Thyroid gland (tissue), 4 donors: ENCODE measurements at regions not wholly inside any gene's neighbourhood (a gene's known extent, or its start where the extent isn't known, plus 50 kb on each side); places are given as distances from the start of the nearest gene placed in this dataset.

Experiments
- DNase-seq, 2 donors: peaks; one replicate each; pipeline ENCODE4 v3.0.0-alpha.2; 2019
- H3K27ac ChIP-seq, 3 donors: fragments of 200-600 bp; sonication (generic); 1 replicate in 2 of 3; 2 replicates in 1 of 3; pipeline ENCODE4 v1.5.1; 2016 to 2019; ENCODE audit warnings: mild to moderate bottlenecking in 1 of 3, moderate library complexity in 1 of 3
- H3K27me3 ChIP-seq: fragments of 200-600 bp; sonication (generic); one replicate; pipeline ENCODE4 v1.5.1; 2019
- H3K36me3 ChIP-seq, 2 donors: fragments of 200-600 bp; sonication (generic); one replicate each; pipeline ENCODE4 v1.5.1; 2016 to 2019
- H3K4me1 ChIP-seq, 2 donors: fragments of 200-600 bp; sonication (generic); one replicate each; pipeline ENCODE4 v1.5.1; 2017 to 2019
- H3K4me3 ChIP-seq, 3 donors: fragments of 200-600 bp; sonication (generic); replicated peaks in 1 of 3; 1 replicate in 2 of 3; 2 replicates in 1 of 3; pipeline ENCODE4 v1.5.1; 2016; ENCODE audit warnings: mild to moderate bottlenecking in 1 of 3
- H3K9me3 ChIP-seq: fragments of 200-600 bp; sonication (generic); one replicate; pipeline ENCODE4 v1.5.1; 2017
- CTCF ChIP-seq, 6 experiments: fragments of 200-600 bp in 3 of 6; fragments of 450-650 bp in 3 of 6; sonication (generic) in 3 of 6; IDR thresholded peaks; one replicate each; pipeline ENCODE4 v1.5.1; 2016 to 2019; ENCODE audit warnings: antibody characterized with exemption in 6 of 6, mild to moderate bottlenecking in 2 of 6, inconsistent platforms in 1 of 6, moderate library complexity in 1 of 6
- POLR2A ChIP-seq, 2 donors: fragments of 450-650 bp; IDR thresholded peaks; one replicate each; pipeline ENCODE4 v1.6.1; 2017; ENCODE audit warnings: antibody characterized with exemption in 2 of 2, mild to moderate bottlenecking in 2 of 2, moderate library complexity in 1 of 2
- WGBS, 2 donors: methylation state at CpG; one replicate each; pipeline ENCODE4 v1.1.5; 2017; 5-methylcytosine and 5-hydroxymethylcytosine counted together
- intact Hi-C: fragments of 100-400 bp; cut with DNase I; formaldehyde crosslinking; loops from one replicate; pipeline ENCODE4 v1.15.1; 2023

DNA sequence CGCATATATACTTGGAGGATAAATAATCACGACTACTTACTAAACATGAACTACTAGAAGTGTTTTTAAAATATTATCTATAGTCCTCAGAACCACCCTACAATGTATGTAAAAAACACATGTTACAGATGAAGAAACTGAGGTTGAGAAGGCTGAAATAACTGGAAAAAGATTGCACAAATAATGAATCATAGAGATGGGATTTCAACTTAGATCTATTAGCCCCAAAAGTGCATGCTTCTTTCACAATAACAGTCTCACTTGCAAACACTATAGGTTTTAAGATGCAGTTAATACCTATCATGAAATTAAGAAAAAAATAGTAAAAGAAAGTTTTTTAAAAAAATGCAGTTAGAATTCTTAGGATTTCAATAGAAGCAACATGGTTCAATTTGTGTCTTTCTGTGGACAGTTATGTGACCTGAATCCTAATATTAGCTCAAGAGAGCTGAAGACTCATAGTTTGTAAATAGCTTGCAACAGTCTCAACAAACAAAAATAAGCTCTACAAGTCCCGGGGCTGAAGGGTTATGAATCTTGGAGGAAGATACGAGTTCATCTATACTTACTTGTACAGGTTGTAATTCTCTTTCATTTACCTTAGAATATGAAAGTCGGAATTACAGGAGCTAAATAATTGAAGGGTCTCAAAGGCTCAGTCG, 58.6 kb upstream of the NTPCR start:
- H3K27ac ChIP-seq = no peak overlapping the region
- intact Hi-C loops = no loop called here
- DNase-seq = no peak
- no peaks in the 10 kb centered on the region for H3K27me3 ChIP-seq
- no peaks in the 10 kb centered on the region for H3K9me3 ChIP-seq
- no peak overlapping the region for H3K4me3 ChIP-seq
- WGBS, 2 donors = 90 to 95% methylated on average over 6 of the region's 6 CpGs
- no peaks in the 10 kb centered on the region for H3K36me3 ChIP-seq
- no peak for TF ChIP-seq CTCF (IDR thresholded peaks at IDR 0.05)
- no peak for TF ChIP-seq POLR2A (IDR thresholded peaks at IDR 0.05)
- no peaks in the 10 kb centered on the region for H3K4me1 ChIP-seq

GRCh38 chr1:232893481-232894313, 56.7 kb upstream of the NTPCR start:
- no peaks in the 10 kb centered on the region for H3K27me3 ChIP-seq
- intact Hi-C loops = no loop called here
- 82 to 90% methylated on average over 4 of the region's 4 CpGs for WGBS, 2 donors
- H3K27ac ChIP-seq = no peak overlapping the region
- no peak overlapping the region for H3K4me3 ChIP-seq
- H3K9me3 ChIP-seq = no peaks in the 10 kb centered on the region
- no peaks in the 10 kb centered on the region for H3K4me1 ChIP-seq
- no peak for DNase-seq
- TF ChIP-seq POLR2A (IDR thresholded peaks at IDR 0.05) (no peak), CTCF (IDR thresholded peaks at IDR 0.05) (no peak)
- no peaks in the 10 kb centered on the region for H3K36me3 ChIP-seq

DNA sequence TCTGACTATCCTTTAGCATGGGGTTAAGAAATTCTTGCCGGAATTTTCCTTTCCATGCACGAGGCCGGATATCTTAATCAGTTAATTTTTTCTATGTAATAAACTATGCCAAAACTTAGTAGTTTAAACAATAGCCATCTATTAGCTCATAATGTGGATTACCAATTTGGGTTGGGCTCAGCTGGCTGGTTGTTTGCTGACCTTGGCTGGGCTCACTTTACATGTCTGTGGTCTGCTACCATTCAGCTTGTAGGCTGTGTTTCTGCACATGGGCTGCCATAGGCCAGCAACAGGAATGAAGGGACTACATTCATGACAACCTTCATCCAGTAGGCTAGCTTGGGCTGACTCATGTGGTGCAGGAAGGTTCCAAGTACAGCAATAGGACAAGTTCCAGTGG, 56.0 kb upstream of the NTPCR start:
- Histone ChIP-seq H3K4me3 (no peak overlapping the region), H3K27ac (no peak overlapping the region), H3K4me1 (no peaks in the 10 kb centered on the region), H3K27me3 (no peaks in the 10 kb centered on the region), H3K9me3 (no peaks in the 10 kb centered on the region), H3K36me3 (no peaks in the 10 kb centered on the region)
- 80 to 90% methylated on average over 3 of the region's 3 CpGs for WGBS, 2 donors
- DNase-seq = no peak
- TF ChIP-seq POLR2A (IDR thresholded peaks at IDR 0.05) (no peak), CTCF (IDR thresholded peaks at IDR 0.05) (no peak)
- intact Hi-C loops = no loop called here

- H3K27ac ChIP-seq = no peak overlapping the region
- 92 to 97% methylated on average over 6 to 7 of the region's 7 CpGs for WGBS, 2 donors
- H3K9me3 ChIP-seq = no peaks in the 10 kb centered on the region
- H3K4me1 ChIP-seq = peaks cover 0 to 14% of the 10 kb centered on the region in 2 donors
- intact Hi-C loops = no loop called here
- no peak overlapping the region for H3K4me3 ChIP-seq
- H3K36me3 ChIP-seq = no peaks in the 10 kb centered on the region
- H3K27me3 ChIP-seq = no peaks in the 10 kb centered on the region
- DNase-seq = no peak
- TF ChIP-seq CTCF (IDR thresholded peaks at IDR 0.05) (no peak), POLR2A (IDR thresholded peaks at IDR 0.05) (no peak)
Measured at GRCh38 chr1:232897949-232898465, 52.4 kb upstream of the NTPCR start.

DNA sequence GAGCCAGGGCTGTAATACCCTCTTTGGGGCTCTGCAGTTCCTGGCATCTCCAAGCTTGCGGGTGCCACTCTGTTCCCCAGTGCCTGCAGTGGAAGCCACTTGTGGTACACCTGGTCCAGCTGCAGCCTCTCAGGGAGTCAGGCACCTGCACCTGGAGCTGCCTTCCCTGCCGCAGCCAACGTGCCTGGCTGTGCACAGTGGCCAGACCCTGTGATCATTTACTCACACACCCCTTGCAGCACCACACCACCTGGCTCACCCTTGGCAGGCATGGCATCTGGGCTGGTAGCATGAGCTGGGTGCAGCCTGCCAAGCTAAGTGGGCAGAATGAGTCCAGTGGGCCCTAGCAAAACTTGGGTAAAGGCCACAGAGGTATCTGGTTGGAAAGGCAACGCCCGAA, 51.1 kb upstream of the NTPCR start:
- no peaks in the 10 kb centered on the region for H3K27me3 ChIP-seq
- H3K4me3 ChIP-seq = no peak overlapping the region
- 77 to 96% methylated on average over 2 to 5 of the region's 5 CpGs for WGBS, 2 donors
- H3K36me3 ChIP-seq = no peaks in the 10 kb centered on the region
- no peaks in the 10 kb centered on the region for H3K9me3 ChIP-seq
- no peak for TF ChIP-seq CTCF (IDR thresholded peaks at IDR 0.05)
- TF ChIP-seq POLR2A (IDR thresholded peaks at IDR 0.05) = no peak
- no peak overlapping the region for H3K27ac ChIP-seq
- DNase-seq = no peak
- H3K4me1 ChIP-seq = peaks cover 0 to 14% of the 10 kb centered on the region in 2 donors
- intact Hi-C loops = no loop called here
